Smooth muscle cell (in vitro differentiated cells): ENCODE measurements at regions not wholly inside any gene's neighbourhood (a gene's known extent, or its start where the extent isn't known, plus 50 kb on each side); places are given as distances from the start of the nearest gene placed in this dataset.
A peak's percentile ranks its signal among the peaks of the same experiment; 100 is the strongest.

Experiments
- DNase-seq: peaks from one replicate; lab custom pipeline; 2025; ENCODE audit not compliant: unreplicated experiment; lab: John Stamatoyannopoulos, UW
- H2AFZ ChIP-seq: fragments of 200-600 bp; sonication (generic); 2 replicates; pipeline ENCODE4 v1.6.0; 2016; ENCODE audit warnings: antibody characterized with exemption, low read depth, mild to moderate bottlenecking
- H3F3A ChIP-seq: fragments of 200-600 bp; sonication (generic); 2 replicates; pipeline ENCODE4 v1.6.0; 2017; ENCODE audit warnings: antibody characterized with exemption, low read depth
- H3K27ac ChIP-seq: fragments of 200-600 bp; sonication (generic); 2 replicates; pipeline ENCODE4 v1.5.1; 2016; ENCODE audit warnings: low read depth, mild to moderate bottlenecking
- H3K27me3 ChIP-seq: fragments of 200-600 bp; sonication (generic); 2 replicates; pipeline ENCODE4 v1.6.1; 2016; ENCODE audit warnings: low read depth, mild to moderate bottlenecking
- H3K36me3 ChIP-seq: fragments of 200-600 bp; sonication (generic); 2 replicates; pipeline ENCODE4 v1.5.1; 2016; ENCODE audit warnings: low read depth
- H3K4me1 ChIP-seq: fragments of 200-600 bp; sonication (generic); 2 replicates; pipeline ENCODE4 v1.5.1; 2016; ENCODE audit warnings: low read depth
- H3K4me2 ChIP-seq: fragments of 200-600 bp; sonication (generic); 2 replicates; pipeline ENCODE4 v1.6.0; 2016; ENCODE audit warnings: mild to moderate bottlenecking
- H3K4me3 ChIP-seq: fragments of 200-600 bp; sonication (generic); 2 replicates; pipeline ENCODE4 v1.5.1; 2016; ENCODE audit warnings: mild to moderate bottlenecking
- H3K79me2 ChIP-seq: fragments of 200-600 bp; sonication (generic); 2 replicates; pipeline ENCODE4 v1.6.0; 2016; ENCODE audit warnings: low read depth, mild to moderate bottlenecking
- H3K9ac ChIP-seq: fragments of 200-600 bp; sonication (generic); 2 replicates; pipeline ENCODE4 v1.6.0; 2016; ENCODE audit warnings: low read depth
- H3K9me3 ChIP-seq: fragments of 200-600 bp; sonication (generic); replicated peaks from 2 replicates; pipeline ENCODE4 v1.5.1; 2016; ENCODE audit warnings: low read depth
- H4K20me1 ChIP-seq: fragments of 200-600 bp; sonication (generic); 2 replicates; pipeline ENCODE4 v1.6.0; 2016; ENCODE audit warnings: low read depth
- CTCF ChIP-seq: fragments of 200-600 bp; sonication (generic); IDR thresholded peaks from 2 replicates; pipeline ENCODE4 v1.5.1; 2017; ENCODE audit warnings: borderline replicate concordance, mild to moderate bottlenecking, antibody characterized with exemption; ENCODE audit not compliant: insufficient read depth, poor library complexity, severe bottlenecking
- WGBS: methylation state at CpG from one replicate; pipeline ENCODE4 v1.1.7; 2016; ENCODE audit warnings: low lambda C conversion rate; 5-methylcytosine and 5-hydroxymethylcytosine counted together

GRCh38 chr18:27674411-27674810 is 489.3 kb upstream of the CHST9 start:
- no peak for DNase-seq
- no peaks in the 10 kb centered on the region for H3K79me2 ChIP-seq
- H3K27me3 ChIP-seq = no peaks in the 10 kb centered on the region
- H3K9ac ChIP-seq = no peak overlapping the region
- no peaks in the 10 kb centered on the region for H4K20me1 ChIP-seq
- H3K9me3 ChIP-seq = no peaks in the 10 kb centered on the region
- H3K4me1 ChIP-seq = peaks cover 5% of the 10 kb centered on the region
- no peaks in the 10 kb centered on the region for H3K36me3 ChIP-seq
- H3K27ac ChIP-seq = peak overlapping the region; percentile 31
- peak overlapping the region; percentile 74 for H3K4me2 ChIP-seq
- no peak overlapping the region for H3K4me3 ChIP-seq
- no peak for TF ChIP-seq CTCF
- no peak overlapping the region for H2AFZ ChIP-seq
- no peaks in the 10 kb centered on the region for H3F3A ChIP-seq
- WGBS = 42% methylated on average over 3 of the region's 3 CpGs

DNA sequence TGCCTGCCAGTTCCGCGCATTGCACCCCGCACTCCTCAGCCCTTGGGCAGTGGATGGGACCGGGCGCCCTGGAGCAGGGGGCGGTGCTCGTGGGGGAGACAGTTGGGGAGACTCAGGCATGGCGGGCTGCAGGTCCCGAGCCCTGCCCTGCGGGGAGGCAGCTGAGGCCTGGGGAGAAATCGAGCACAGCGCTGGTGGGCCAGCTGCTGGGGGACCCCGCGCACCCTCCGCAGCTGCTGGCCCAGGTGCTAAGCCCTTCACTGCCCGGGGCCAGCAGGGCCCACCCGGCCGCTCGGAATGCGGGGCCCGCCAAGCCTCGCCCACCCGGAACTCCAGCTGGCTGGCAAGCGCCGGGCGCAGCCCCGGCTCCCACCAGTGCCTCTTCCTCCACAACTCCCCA is 488.8 kb upstream of the CHST9 start:
- over 99% methylated on average over 18 of the region's 27 CpGs for WGBS
- DNase-seq = no peak
- no peak for TF ChIP-seq CTCF
- Histone ChIP-seq H3K4me2 (no peak overlapping the region), H3K79me2 (no peaks in the 10 kb centered on the region), H3K36me3 (no peaks in the 10 kb centered on the region), H4K20me1 (no peaks in the 10 kb centered on the region), H3K4me3 (no peak overlapping the region), H3K27me3 (no peaks in the 10 kb centered on the region), H3F3A (no peaks in the 10 kb centered on the region), H2AFZ (no peak overlapping the region), H3K9ac (no peak overlapping the region), H3K27ac (no peak overlapping the region), H3K4me1 (peaks cover 5% of the 10 kb centered on the region), H3K9me3 (no peaks in the 10 kb centered on the region)

DNA sequence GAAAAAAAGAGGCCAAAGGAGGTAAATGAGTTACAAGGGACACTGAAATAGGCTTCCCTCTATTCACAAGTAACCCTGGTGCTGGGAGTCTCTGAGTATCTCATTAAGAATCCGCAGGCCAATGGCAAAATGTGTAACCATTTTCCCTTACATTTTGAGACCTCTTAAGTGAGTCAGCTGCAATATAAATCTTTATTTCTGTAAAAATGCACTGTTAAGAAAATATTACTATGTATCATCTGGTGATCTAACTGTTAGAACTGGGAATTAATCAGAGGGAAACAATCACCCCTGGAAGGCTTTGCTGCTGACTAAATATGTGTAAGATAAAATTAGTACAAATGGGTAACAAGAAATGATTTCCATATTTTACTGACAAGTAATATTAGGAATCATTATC is 483.1 kb upstream of the CHST9 start:
- Histone ChIP-seq H3K4me3 (no peak overlapping the region), H3K9me3 (no peaks in the 10 kb centered on the region), H3F3A (peaks cover 4% of the 10 kb centered on the region), H3K9ac (no peak overlapping the region), H3K36me3 (no peaks in the 10 kb centered on the region), H2AFZ (no peak overlapping the region), H3K4me2 (no peak overlapping the region), H3K27ac (no peak overlapping the region), H3K4me1 (peaks cover 43% of the 10 kb centered on the region), H3K27me3 (no peaks in the 10 kb centered on the region), H4K20me1 (no peaks in the 10 kb centered on the region), H3K79me2 (no peaks in the 10 kb centered on the region)
- no peak for TF ChIP-seq CTCF
- no peak for DNase-seq
- 100% methylated on average over 1 of the region's 1 CpG for WGBS

DNA sequence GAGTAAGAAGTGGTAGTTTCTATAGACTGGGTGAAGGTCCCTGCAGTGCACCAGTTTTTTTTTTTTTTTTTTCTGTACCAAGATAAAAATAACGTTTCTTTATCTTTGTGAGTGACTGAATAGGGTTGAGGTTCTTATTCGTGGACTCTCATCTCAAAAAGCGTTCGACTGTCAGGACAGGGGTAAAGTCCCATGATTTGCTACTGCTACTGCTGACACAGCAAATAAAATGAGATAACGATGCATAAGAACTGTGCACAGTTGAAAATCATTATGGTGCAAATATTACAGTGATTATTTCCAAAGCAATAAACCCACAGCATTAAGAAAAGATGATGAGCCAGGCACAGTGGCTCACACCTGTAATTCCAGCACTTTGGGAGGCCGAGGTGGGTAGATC is 482.0 kb upstream of the CHST9 start:
- H3K9ac ChIP-seq = no peak overlapping the region
- H3K4me3 ChIP-seq = no peak overlapping the region
- no peaks in the 10 kb centered on the region for H3K36me3 ChIP-seq
- no peak overlapping the region for H2AFZ ChIP-seq
- peaks cover 4% of the 10 kb centered on the region for H3F3A ChIP-seq
- DNase-seq = no peak
- H3K79me2 ChIP-seq = no peaks in the 10 kb centered on the region
- peaks cover 52% of the 10 kb centered on the region for H3K4me1 ChIP-seq
- H3K27me3 ChIP-seq = no peaks in the 10 kb centered on the region
- no peak overlapping the region for H3K4me2 ChIP-seq
- 78% methylated on average over 6 of the region's 6 CpGs for WGBS
- H3K9me3 ChIP-seq = no peaks in the 10 kb centered on the region
- TF ChIP-seq CTCF = no peak
- no peaks in the 10 kb centered on the region for H4K20me1 ChIP-seq
- no peak overlapping the region for H3K27ac ChIP-seq
